HUES6 (cell line): ENCODE measurements at regions not wholly inside any gene's neighbourhood (a gene's known extent, or its start where the extent isn't known, plus 50 kb on each side); places are given as distances from the start of the nearest gene placed in this dataset.

Experiments used
- H3K27ac ChIP-seq: 2 replicates; pipeline ENCODE4 v1.7.0; 2013; ENCODE audit warnings: low read depth, mild to moderate bottlenecking, low read length, inconsistent platforms
- H3K27me3 ChIP-seq: 2 replicates; pipeline ENCODE4 v1.6.1; 2013; ENCODE audit warnings: low read length; ENCODE audit not compliant: control insufficient read depth, insufficient read depth
- H3K36me3 ChIP-seq: 2 replicates; pipeline ENCODE4 v1.6.1; 2013; ENCODE audit warnings: low read length; ENCODE audit not compliant: control insufficient read depth, insufficient read depth
- H3K4me1 ChIP-seq: 2 replicates; pipeline ENCODE4 v1.6.1; 2013; ENCODE audit warnings: low read length; ENCODE audit not compliant: control insufficient read depth, insufficient read depth
- H3K4me3 ChIP-seq: 2 replicates; pipeline ENCODE4 v1.5.1; 2013; ENCODE audit warnings: low read depth, low read length
- H3K9ac ChIP-seq: one replicate; pipeline ENCODE4 v1.6.1; 2013; ENCODE audit warnings: mild to moderate bottlenecking, low read length
- H3K9me3 ChIP-seq: 2 replicates; pipeline ENCODE4 v1.6.1; 2013; ENCODE audit warnings: low read depth, low read length; ENCODE audit not compliant: control insufficient read depth, insufficient read depth

DNA sequence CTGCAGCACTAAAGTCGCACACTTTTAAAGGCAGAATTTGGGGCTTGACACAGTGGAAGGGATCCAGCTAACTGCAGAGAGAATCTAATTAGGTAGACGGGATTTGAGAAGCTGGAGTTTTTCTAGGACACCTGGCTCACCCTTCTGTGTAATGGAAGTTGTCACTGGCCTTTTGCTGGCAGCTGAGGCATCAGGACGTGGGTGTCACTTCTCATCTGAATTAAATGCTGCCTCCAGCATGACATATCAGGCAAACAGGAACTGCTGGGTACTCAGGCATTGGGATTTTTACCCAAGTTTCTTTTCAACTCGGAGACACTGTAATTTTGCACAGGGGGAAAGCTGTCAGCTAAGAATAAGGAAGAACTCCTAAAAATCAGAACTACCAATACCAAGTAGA, 861.9 kb upstream of the ARPP21 start:
- Histone ChIP-seq H3K4me1 (peaks cover 2% of the 10 kb centered on the region; the same call in 1 of the 2 replicates), H3K4me3 (no peak overlapping the region), H3K27ac (no peak overlapping the region), H3K36me3 (no peaks in the 10 kb centered on the region), H3K9ac (no peak overlapping the region), H3K9me3 (no peaks in the 10 kb centered on the region), H3K27me3 (no peaks in the 10 kb centered on the region)

DNA sequence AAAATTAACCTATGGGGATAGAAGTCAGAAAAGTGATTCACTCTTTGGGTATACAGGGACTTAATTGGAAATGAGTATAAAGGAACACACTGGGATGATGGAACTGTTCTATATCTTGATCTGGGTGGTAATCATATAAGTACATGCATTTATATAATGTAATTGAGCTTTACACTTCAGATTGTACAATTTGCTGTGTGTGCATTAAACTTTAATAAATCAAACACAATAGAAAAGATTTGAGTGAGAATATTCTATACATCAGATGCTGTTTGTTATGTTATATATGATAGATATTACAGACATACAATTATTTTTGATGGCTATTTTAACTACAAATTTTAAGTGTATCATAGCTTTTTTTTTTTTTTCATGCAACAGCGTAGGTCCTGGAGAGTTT, 860.2 kb upstream of the ARPP21 start:
- Histone ChIP-seq H3K27ac (no peak overlapping the region), H3K27me3 (no peaks in the 10 kb centered on the region), H3K4me3 (no peak overlapping the region), H3K9ac (no peak overlapping the region), H3K36me3 (no peaks in the 10 kb centered on the region), H3K4me1 (peaks cover 2% of the 10 kb centered on the region; the same call in 1 of the 2 replicates), H3K9me3 (no peaks in the 10 kb centered on the region)

DNA sequence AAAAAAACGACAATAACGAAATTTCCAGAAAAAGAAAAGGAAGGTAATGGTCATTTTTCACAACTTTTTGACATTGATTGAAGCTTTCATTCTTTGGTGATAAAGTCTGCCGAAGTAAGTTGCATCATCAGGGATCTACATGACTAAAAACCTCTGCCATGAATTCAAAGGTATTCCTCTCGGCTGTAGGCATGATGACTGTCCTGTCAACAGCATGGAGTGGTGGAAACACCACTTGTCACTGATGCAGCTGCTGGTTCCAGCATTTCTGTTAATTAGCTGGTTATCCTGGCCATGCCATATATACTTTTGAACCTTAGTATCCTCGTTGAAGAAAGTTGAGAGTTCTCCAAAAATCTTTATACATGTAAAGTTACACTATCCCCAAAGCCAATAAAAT, 859.0 kb upstream of the ARPP21 start:
- Histone ChIP-seq H3K27ac (no peak overlapping the region), H3K36me3 (no peaks in the 10 kb centered on the region), H3K9me3 (no peaks in the 10 kb centered on the region), H3K27me3 (no peaks in the 10 kb centered on the region), H3K9ac (no peak overlapping the region), H3K4me1 (peaks cover 2% of the 10 kb centered on the region; the same call in 1 of the 2 replicates), H3K4me3 (no peak overlapping the region)

GRCh38 chr3:34780973-34781372, 858.4 kb upstream of the ARPP21 start:
- no peak overlapping the region for H3K4me3 ChIP-seq

GRCh38 chr3:34782871-34783270, 856.5 kb upstream of the ARPP21 start:
- Histone ChIP-seq H3K27me3 (no peaks in the 10 kb centered on the region), H3K36me3 (no peaks in the 10 kb centered on the region), H3K4me3 (no peak overlapping the region), H3K9me3 (no peaks in the 10 kb centered on the region), H3K9ac (no peak overlapping the region), H3K4me1 (peaks cover 2% of the 10 kb centered on the region; the same call in 1 of the 2 replicates), H3K27ac (no peak overlapping the region)

More at GRCh38 chr3:34780973-34781372, 858.4 kb upstream of the ARPP21 start:
- Histone ChIP-seq H3K9ac (no peak overlapping the region), H3K4me1 (peaks cover 2% of the 10 kb centered on the region; the same call in 1 of the 2 replicates), H3K9me3 (no peaks in the 10 kb centered on the region), H3K27ac (no peak overlapping the region), H3K36me3 (no peaks in the 10 kb centered on the region), H3K27me3 (no peaks in the 10 kb centered on the region)

DNA sequence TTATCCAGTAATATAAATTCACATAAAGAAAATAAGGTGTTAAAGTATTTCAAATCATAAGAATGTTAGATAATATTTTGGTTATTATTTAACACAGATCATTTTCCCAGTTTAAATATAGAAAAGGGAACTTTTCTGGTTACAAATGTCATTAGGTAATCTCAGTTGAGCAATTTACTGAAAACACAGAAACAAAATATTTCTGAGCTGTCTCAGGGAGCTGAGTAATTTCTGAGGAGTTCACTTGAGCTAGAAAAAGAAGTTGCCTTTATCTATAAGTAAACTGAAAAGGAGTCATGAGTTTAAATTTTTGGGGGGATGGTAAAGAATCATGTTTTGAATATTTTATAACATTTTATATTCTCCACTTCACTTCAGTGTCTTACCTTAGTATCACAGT, 855.4 kb upstream of the ARPP21 start:
- no peak overlapping the region for H3K27ac ChIP-seq
- no peaks in the 10 kb centered on the region for H3K9me3 ChIP-seq
- H3K9ac ChIP-seq, result no peak overlapping the region
- peaks cover 2% of the 10 kb centered on the region; the same call in 1 of the 2 replicates for H3K4me1 ChIP-seq
- H3K36me3 ChIP-seq, result no peaks in the 10 kb centered on the region
- H3K27me3 ChIP-seq, result no peaks in the 10 kb centered on the region
- H3K4me3 ChIP-seq, result no peak overlapping the region

DNA sequence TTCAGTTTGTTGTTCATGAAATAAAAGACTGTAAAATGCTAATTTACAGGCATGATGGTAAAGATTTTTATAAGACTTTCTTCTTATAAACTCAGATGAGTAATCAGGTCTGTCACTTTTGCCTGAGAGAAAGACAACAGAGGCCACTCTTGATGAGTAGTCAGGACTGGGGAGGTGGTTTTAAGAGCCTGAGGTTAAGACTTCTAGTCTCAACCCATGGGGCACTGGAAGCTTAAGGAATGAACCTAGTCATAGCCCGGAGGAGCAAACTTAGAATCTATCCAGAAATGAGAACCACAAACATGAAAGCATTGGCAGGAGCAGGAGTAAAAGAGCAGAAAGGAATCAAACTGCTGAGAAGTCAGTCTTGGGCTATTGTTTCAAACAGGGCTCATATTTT, 846.3 kb upstream of the ARPP21 start:
- H3K4me1 ChIP-seq, result no peaks in the 10 kb centered on the region
- no peak overlapping the region for H3K9ac ChIP-seq
- no peaks in the 10 kb centered on the region for H3K36me3 ChIP-seq
- H3K4me3 ChIP-seq, result no peak overlapping the region
- no peaks in the 10 kb centered on the region for H3K27me3 ChIP-seq
- no peaks in the 10 kb centered on the region for H3K9me3 ChIP-seq
- no peak overlapping the region for H3K27ac ChIP-seq

- H3K9ac ChIP-seq, result no peak overlapping the region
- H3K4me1 ChIP-seq, result peaks cover 12% of the 10 kb centered on the region
- H3K27ac ChIP-seq, result no peak overlapping the region
- H3K27me3 ChIP-seq, result no peaks in the 10 kb centered on the region
- H3K36me3 ChIP-seq, result no peaks in the 10 kb centered on the region
- no peaks in the 10 kb centered on the region for H3K9me3 ChIP-seq
- no peak overlapping the region for H3K4me3 ChIP-seq
Measured at GRCh38 chr3:34807611-34808010, 831.7 kb upstream of the ARPP21 start.

- Histone ChIP-seq H3K4me3 (no peak overlapping the region), H3K27ac (no peak overlapping the region), H3K4me1 (peaks cover 12% of the 10 kb centered on the region), H3K36me3 (no peaks in the 10 kb centered on the region), H3K27me3 (no peaks in the 10 kb centered on the region), H3K9ac (no peak overlapping the region), H3K9me3 (no peaks in the 10 kb centered on the region)
Measured at GRCh38 chr3:34808287-34808686, 831.0 kb upstream of the ARPP21 start.

DNA sequence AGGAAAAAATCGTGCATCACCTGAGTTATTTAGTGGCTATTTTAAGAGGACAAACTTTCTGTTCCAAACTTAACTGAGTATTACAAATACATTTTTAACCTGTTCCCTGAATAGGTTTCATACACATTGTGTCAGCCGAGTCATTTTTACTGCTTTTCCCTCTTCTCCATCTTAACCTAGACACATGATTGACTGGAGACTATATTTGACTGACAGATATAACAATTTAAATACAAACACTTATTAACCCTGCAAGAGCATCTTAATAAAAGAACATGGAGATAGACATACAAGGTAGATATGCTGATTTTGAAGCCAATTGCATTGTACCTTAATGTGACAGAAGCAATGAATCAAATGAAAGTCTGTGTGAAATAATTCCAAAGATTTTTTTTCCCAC, 810.5 kb upstream of the ARPP21 start:
- no peaks in the 10 kb centered on the region for H3K27me3 ChIP-seq
- H3K36me3 ChIP-seq, result no peaks in the 10 kb centered on the region
- no peak overlapping the region for H3K27ac ChIP-seq
- no peak overlapping the region for H3K4me3 ChIP-seq
- no peak overlapping the region for H3K9ac ChIP-seq
- no peaks in the 10 kb centered on the region for H3K9me3 ChIP-seq
- H3K4me1 ChIP-seq, result no peaks in the 10 kb centered on the region

DNA sequence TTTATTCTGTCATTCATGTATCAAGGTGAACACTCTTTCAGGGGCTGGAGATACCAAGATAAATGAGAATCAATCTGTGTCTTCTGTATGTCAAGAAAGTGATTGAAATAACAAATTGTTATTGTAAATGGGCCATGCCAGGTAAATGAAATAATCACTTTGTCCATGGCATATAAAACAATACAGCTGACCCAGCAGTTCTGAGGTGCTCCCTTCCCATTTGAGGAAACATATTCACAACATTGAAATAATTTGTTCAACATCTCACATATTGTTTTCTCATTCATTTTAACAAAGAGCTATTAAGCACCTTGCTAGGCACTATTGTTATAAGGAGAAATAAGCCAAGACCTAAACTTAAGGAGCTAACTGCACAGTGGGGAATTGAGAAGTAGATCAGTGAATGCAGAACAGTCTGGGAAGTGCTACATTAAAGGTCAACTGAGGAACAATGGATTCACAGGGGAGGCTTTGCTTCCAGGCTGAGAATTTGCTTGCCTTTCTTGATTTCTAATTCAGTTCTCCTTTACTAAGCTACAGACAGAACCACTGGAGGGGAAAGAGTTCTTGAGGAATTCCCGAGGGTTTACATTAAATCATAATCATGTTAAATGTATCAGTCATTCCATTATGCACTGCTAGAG, 806.3 kb upstream of the ARPP21 start:
- H3K27me3 ChIP-seq, result no peaks in the 10 kb centered on the region
- H3K4me1 ChIP-seq, result no peaks in the 10 kb centered on the region
- no peak overlapping the region for H3K27ac ChIP-seq
- H3K4me3 ChIP-seq, result no peak overlapping the region
- H3K36me3 ChIP-seq, result no peaks in the 10 kb centered on the region
- no peak overlapping the region for H3K9ac ChIP-seq
- no peaks in the 10 kb centered on the region for H3K9me3 ChIP-seq
